HG03469 (cell line): ENCODE measurements at regions not wholly inside any gene's neighbourhood (a gene's known extent, or its start where the extent isn't known, plus 50 kb on each side); places are given as distances from the start of the nearest gene placed in this dataset.

Source experiments
- ATAC-seq: cut with Tn5 transposase; IDR thresholded peaks from one replicate; pipeline ENCODE4 v1.9.1; 2021; ENCODE audit warnings: mild to moderate bottlenecking, moderate library complexity, moderate number of reproducible peaks; ENCODE audit not compliant: unreplicated experiment

DNA sequence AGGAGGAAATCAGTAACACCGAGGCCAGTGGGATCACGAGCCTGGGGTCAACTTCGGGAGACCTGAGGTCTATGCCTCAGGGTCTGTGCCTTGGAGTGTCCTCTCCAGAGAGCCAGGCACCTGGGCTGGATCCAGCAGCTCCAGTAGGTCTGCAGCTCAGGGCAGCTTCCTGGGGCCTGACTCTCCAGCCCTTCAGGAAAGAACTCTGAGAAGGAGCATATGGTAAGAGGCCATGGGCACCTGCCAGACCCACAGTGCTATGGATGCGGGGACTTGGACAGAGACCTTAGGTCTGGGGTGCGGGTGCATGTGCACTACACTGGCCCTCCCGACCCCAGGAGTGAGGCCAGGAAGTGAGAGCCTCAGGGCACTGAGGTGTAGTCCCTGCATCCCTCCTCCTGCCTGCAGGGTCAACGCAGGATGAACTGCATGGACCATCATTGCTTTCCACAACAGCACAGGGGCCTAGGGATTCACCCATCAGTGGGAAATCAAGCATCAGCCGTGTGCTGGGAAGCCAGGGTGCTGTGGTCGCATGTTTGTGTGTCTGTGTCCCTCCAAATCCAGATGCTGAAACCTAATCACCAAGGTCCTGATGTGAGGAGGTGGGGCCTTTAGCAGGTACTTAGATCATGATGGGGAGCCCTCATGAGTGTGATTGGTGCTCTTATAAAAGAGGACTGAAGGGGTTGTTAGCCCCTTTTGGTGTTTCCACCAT, 210.9 kb upstream of the CST7 start:
- ATAC-seq: no peak

DNA sequence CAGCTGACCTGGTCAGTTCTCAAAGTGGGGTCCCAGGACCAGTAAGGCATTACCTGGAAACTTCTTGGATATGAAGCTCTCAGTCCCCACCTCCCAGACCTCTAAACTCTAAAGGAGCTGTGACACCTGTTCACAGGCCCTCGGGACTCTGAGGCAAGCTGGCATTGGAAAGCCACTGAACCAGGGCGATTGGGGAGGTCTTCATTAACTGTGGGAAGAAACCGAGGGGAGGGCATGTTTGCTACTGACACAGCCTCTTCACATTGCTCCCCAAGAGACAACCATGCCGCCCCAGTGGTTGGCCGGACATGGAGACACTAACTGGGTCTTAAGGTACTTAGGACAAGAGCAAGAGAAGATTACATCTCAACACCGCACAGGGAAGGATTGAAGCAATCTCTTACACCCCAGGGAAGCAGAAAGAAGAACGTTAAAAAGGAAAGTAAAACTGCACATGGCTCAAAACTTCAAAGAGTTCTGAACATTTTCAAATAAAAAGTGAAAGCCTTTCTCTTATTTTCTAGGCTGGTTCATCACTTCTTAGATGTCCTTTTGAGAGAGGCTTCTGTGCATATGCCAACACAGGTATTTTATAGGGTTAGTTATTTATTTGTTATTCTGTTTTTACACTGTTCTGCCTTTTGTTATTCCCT, 210.0 kb upstream of the CST7 start:
- ATAC-seq: no peak

DNA sequence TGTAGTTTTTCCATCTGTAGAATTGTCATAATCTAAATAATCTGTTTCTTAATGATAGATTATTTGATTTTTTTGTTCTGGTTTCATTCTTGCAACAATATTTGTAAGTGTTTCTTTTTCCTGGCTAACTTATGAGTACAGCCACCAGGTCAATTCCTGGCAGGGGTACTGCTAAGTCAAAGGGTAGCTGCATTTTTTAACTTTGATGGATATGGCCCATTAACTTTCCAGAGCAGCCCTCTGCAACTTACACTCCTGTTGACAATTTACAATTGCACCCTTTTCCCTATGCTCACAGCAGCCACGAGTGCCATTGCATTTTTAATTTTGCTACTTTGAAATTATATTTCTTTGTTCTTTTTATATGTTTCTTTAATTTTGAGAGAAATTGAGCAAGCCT, 209.3 kb upstream of the CST7 start:
- no peak for ATAC-seq

DNA sequence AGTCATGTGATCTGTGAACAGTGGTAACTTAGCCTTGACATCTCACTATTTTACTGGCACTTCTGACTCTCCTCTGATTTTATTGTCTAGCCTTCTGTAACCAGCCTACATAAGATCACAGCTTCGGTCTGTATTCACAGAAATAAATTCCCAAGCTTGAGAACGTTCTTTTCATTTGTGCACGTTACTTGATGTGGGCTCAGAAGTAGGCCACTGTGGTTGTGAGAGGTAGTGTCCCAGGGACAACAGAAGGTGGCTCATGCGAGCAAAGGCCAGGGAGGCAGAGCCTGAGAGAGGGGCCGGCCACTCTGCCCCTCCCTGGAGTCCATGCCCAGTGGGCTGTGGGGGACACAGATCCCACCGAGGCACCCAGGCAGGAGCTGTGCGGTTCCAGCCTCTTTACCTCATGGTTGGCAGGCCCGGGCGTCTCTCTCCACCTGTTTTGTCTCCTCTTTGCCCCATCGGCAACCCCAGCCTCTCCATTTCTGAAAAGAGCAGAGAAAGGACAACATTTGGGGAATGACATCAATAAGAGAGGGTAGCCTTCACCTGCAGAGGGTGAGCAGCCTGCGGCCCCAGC, 207.5 kb upstream of the CST7 start:
- ATAC-seq: no peak

DNA sequence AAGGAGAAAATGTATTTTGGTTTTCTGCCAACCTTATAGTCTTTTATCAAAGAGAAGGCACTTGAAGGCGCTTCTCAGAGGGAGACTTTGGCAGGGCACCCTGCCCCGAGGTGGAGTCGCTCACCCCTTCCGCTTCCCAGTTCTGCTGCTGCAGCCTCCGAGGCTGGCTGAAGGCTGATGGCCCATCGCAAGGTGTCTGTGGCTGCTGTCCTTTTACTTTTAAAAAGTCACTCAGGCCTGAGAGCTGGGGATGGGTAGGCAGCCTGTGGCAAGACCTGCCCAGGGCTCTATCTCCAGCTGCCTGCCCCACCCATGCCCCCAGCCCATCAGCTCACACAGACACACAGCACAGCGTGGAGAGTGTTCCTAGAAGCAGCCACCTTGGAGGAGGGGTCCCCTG, 206.6 kb upstream of the CST7 start:
- ATAC-seq: no peak

DNA sequence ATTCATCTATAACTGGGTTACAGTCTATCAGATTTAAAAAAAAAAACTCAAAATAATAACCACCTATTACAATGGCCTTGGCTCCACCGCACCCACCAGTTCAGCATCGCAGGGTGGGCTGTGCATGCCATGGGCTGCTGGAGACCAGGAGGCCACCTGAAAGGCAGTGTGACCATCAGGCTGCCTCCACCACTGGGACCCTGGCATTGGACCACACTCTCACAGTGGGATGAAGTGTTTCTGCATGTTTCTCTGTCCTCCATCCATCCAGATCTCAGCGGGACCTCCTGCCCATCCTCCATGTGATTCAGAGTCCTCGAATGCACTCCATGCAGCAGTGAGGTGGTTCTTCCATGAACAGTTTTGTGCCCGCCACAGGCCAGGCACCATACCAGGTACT, 206.1 kb upstream of the CST7 start:
- ATAC-seq: no peak

- ATAC-seq: no peak
These were observed 205.4 kb upstream of the CST7 start for GRCh38 chr20:24743641-24744040.

DNA sequence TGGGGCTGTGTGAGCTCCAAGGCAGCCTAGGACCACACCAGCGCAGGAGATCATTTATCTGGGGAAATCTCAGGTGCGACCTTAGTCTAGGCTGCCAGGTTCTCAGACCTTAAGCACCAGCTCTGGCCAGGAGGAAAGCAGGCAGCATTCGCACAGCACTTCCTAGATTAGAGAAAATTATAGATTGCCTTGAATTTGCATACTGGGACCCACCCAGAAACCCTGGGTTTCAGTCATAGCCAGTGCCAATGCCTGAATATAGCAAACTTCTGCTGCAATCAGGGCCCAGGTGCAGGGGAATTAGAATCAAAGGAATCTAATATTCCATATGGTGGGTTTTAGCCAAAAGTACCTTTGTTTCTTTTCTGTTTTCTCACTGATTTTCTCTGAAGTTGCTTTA, 204.3 kb upstream of the CST7 start:
- no peak for ATAC-seq

- no peak for ATAC-seq
These were observed 203.9 kb upstream of the CST7 start for GRCh38 chr20:24745206-24745605.

DNA sequence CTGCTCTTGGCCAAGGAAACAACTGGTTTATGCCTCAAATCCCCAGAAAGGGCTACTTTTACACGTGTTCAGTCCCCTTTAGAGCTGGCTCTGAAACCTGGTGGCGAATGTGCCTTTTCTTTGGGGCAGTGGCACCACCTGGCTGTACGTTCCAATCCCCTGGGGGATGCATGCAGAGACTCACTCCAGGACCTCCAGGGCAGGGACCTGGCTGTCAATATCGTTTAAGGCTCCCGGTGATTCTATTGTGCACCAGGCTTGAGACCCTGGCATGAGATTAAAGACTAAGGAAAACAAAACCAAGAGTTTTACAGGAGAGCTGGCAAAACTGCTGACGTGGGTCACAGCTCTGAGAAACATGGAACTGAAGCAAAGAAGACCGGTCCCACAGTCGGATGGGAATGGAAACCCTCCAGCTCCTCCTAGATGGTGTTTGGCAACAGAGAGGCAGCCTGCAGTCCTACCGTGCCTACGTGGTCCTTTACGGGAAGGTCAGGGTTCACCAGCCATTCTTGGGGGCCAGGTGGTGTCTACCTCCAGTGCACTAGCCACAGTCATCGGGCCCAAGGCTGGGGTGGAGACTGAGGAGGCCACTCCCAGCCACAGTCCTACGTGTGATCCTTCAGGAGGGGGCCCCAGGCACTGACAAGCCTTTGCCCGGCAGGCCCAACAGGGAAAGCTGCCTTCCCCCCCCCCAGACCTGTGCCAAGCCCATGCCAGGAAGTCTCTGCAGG, 203.3 kb upstream of the CST7 start:
- ATAC-seq: no peak

DNA sequence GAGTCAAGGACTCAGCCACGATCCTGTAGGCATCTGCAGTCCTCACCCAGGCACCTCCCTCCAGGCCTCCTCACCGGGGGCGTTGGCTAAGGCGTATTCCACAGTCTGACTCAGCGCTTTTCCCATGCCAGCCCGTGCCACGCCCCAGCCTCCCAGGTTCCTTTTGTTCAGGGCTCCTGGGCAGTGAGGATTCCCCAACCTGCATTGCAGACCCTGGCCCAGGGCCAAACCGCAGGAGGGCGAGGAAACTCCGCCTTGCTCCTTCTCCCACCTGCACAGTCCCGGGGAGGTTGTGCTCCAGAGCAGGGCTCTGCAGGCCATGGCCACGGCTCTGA, 202.8 kb upstream of the CST7 start:
- no peak for ATAC-seq

DNA sequence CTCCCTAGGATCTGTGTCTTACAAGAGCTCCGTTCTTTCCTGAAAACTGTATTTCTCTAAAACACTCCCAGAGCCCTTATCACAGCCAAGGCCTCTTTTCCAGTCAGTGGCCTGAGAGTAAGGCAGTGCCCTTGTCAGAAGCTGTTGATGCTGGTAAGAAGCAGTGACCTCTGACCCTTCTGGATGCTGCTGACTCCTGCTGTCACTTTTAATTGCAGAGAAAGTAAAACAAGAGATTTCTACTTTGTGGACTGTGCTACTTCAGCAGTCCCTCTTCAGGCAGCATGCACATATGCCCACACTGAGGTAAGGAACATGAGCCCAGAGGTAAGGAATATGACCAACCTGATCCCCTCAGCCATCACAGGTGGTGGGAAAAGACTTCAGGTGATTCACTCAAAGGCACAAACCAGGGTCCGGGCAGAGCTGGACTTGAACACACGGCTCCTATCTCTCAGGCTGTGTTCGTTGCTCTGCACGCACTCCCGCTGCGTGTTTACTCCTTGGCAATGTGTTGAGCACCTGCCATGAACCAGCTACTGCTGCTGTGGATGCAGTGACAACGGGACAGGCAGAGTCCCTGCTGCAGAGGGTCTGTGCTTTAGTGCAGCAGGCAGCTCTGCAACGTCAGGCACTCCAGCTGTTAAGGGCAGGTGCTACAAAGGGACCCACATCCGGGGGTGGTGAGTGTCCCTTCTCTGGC, 201.9 kb upstream of the CST7 start:
- ATAC-seq: no peak

DNA sequence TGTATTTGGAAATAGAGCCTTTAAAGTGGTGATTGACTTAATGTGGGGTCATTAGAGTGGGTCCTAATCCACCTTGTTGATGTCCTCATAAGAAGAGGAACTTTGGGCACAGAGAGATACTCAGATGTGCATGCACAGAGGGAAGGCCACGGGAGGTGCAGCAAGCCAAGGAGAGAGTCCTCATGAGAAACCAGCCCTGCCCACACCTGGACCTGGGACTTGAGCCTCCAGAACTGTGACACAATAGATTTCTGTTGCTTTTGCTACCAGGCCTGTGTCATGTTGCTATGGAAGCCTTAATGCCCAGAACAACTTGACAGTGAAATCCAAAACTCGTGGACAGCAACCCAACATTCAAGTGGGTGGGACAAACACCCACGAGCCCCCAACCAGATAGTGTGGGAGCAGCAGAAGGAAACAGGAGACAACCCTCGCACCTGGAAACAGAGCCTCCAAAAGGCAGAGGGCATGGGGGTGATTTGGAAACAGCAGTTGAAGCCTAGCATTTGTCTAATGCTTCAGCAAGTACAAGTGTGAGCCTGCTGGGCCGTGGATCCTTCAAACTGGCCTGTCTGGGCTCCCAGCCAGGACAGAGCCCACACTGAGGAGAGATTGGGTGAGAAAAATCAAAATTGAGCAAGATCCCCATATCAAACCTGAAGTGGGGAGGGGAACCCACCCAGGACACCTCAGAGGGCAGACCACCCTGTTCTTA, 201.0 kb upstream of the CST7 start:
- no peak for ATAC-seq

DNA sequence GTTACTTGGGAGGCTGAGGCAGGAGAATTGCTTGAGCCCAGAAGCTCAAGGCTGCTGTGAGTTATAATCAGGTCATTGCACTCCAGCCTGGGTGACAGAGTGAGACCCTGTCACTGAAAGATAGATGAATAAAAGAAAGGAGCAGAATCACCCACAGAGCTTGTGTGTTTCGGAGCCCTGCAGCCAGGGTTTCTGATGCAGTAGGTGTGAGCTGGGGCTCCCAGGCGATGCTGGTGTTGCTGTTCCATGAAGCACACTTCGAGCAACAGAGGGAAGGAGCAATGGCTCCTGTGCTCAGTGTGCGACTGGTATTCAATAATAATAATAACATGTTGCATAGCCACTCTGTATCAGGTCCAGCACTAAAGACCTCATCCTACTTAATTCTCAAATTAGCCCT, 197.5 kb upstream of the CST7 start:
- no peak for ATAC-seq

DNA sequence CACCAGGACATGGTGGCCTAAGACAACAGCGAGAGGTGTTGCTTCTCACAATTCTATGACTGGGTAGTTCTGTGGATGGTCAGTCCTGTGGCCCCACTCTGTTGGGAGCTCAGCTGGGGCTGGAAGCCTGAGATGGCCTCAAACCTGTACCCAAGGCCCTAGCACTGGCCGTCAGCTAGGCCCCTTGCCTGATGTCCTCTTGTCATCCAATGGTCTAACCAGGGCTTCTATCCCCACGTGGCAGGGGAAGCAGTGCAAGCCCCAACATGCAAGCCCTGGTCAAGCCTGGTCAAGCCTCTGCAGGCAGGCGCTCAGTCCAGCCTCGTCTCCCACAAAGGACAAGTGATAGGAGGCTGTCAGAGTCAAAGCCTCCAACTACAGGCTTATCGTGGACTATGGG, 196.5 kb upstream of the CST7 start:
- ATAC-seq: no peak

GRCh38 chr20:24753130-24753529, 195.9 kb upstream of the CST7 start:
- no peak for ATAC-seq

DNA sequence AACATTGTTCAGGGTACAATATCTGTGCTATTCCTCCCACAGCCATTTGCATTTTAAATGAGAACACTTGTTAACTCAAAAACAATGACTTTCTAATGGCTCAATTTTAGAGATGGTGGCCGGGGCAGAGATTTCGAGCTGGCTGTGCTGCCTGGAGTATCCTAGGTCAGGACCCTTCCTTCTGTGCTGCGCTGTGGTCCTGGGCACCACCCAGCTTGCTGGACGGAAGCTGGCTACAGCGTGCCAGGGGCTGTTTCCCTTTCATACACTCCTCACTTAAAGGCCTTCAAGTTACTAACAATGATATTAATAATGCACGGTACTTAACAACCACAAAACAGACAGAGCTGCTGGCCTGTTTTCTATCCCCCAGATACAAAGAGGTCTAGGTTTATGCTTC, 194.4 kb upstream of the CST7 start:
- ATAC-seq: no peak

GRCh38 chr20:24755411-24755922, 193.6 kb upstream of the CST7 start:
- ATAC-seq: no peak

DNA sequence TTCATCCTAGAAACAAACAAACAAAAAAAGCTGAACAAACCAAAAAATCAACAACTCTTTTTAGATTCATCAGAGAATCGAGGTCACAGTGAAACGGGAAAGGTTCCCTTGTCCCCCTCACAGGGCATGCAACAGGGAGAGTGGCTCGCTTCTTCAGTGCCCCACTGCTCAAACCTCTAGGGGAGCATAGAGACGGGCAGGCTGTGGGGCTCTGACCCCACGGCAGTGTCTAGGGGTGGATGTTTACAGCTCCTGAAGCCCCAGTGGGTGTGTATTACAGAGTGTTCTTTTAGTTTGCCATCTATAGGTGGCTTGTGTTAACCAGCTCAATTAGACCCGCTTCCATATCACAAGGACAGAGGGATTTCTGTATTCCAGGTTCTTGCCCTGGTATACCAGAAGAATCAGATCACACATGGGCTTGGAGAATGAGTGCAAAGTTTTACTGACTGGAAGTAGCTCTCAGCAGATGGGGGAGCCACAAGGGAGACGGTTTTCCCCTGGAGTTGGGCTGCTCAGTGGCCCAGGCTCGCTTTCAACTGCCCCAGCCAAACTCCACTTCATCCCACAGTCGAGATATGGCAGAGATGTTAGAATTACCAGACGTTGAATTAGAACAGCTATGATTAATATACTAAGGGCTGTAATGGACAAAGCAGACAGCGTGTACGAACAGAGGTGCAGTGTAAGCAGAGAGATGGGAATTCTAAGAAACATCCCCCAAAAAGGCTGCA, 192.6 kb upstream of the CST7 start:
- ATAC-seq: no peak
